ENCODE measurements at regions not wholly inside any gene's neighbourhood (a gene's known extent, or its start where the extent isn't known, plus 50 kb on each side); places are given as distances from the start of the nearest gene placed in this dataset.
"Not testable (repeated sequence)": the region's sequence is repeated elsewhere in the genome, so short reads cannot be mapped to it uniquely, and the experiment has no call there.

DNA sequence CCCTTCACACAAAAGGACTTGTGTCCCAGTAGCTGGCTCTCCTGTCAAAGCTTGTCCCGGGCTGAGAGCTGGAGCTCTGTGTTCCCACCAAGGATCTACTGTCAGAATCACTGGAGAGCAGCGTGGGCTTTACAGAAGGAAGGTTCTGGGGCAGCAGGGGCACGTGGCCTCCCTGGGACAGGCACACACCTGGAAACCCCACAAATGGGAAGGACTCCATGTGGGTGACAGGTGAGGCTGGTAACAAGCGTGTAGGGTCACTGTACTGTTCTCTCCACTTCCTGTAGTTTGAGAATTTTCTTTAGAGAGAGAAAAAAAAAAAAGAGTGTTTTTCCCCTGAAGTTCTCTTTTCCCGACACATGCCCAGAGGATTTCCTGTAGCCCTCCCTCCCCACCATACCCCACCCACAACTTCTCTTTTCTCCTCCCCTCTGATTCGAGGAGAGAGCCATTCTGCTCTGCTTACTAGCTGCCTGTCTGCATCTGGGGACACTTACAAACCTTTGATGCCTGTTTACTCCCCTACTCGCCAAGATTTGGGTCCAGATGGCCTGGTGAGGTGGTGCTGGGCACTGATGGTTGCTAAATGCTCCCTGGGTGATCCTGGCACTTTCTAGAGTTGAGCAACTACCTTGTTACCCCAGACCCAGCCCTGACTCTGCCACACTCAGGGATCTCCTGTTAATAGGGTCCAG, 84.1 kb upstream of the SIRPA start:
- DNase-seq (ENCODE audit: low read depth): peak; percentile 83

DNA sequence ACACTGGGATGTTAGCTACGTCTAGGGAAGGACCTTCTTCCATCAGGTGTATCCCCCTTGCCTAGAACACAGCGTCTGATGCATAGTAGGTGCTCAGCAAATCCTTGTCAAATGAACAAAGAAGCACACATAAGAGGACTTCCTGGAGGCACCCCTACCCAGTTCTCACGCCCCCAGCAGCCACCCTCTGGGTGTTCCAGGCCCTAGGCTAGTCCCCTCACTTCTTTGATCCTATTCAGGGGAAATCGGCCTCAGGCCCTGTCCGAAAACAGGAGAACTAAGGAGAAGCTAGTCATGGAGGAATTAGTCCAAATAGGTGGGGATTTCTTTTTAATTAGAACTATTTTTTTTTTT, 84.7 kb upstream of the SIRPA start:
- DNase-seq (ENCODE audit: low read depth): no peak

DNA sequence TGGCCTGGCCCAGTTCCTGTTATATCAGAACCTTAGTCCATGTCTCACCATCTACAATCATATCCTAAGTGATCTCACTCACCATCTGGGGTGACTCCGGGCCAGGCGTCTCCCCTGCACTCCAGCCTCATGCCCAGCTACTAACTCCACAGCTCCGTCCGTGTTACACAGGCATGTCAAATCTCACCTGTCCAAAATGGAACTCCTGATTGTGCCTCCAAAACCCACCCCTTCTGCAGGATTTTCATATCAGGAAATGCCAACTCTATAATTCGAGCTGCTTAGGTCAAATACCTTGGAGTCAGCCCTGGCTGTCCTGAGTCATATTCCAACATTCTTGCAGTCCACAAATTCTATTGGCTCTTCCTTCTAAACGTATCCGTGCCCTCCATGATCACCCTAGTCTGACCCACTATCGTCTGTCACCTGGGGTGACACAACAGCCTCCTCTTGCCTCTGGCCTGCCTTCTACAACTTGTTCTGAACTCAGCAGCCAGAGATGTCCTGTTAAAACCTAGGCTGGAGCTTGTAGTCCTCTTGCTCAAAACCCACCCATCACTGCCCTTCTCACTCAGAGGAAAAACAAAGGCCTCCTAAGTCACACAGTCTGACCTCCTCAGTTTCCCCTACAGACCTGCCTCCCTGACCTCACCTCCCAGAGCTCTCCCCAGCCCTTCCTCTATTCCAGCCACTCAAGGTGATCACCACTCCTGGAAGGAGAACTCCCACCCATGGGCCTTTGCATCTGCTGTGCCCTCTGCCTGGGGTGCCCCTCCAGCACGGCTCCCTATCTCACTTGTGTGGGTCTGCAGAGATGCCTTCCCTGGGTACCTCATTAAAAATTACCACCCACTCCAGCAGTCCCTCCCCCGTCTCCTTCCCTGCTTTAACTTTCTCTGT, 85.3 kb upstream of the SIRPA start:
- DNase-seq (ENCODE audit: low read depth): peak; percentile 90

DNA sequence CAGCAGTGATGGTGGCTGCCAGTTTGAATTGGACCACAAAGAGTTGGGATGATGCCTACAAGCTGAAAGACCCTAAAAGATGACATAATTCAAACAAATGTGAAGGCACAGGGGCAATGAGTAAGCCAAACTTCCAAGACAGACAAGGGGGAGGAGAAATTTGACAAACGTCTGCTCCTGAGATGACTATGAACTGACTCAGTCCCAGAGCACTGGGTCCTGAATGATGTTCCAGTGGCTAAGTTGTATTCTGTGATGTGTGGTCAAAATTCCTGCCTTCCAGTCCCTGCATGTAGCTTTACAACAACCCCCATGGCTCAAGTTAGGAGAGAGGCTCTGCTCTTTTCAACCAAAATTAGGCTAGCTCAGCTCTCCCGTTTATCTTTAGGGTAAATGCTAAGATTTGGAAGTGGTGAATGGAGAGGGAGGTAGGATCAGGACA, 86.1 kb upstream of the SIRPA start:
- peak; percentile 96 for DNase-seq (ENCODE audit: low read depth)

DNA sequence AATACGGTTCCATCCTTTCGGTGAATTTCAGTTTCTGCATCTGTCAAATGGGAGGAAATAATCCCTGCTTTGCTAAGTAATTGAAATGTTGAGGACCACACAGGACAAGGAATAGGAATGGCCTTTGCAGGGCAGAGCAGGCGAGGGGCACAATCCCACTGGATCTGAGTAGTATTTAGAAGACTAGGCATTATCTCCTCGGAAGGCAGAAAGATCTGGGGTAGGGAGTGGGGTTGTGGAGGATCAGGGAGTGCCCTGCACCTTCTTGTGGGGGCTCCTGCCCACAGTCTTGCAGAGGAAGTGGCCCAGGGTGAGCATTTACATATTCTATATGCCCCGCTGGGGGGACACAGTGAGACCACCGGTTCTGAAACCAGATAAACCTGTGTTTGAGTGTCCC, 87.1 kb upstream of the SIRPA start:
- no peak for DNase-seq (ENCODE audit: low read depth)

DNA sequence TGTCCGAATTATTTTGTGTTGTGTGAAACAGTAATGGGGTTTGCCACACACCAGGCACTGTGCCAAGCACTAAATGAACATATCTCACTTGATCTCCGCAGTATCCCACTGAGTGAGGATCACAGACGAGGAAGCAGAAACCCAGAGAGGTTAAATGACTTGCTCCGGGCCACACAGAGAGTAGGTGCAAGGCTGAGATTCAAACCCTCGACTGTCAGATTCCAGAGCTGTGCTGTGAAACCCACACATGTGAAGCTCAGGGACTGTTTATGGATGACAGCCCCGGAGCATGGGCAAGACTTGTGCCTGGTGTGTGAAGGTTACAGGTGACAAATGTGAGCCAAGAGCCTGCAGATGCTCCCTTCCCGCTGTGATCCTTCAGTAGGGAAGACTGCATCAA, 87.8 kb upstream of the SIRPA start:
- no peak for DNase-seq (ENCODE audit: low read depth)

DNA sequence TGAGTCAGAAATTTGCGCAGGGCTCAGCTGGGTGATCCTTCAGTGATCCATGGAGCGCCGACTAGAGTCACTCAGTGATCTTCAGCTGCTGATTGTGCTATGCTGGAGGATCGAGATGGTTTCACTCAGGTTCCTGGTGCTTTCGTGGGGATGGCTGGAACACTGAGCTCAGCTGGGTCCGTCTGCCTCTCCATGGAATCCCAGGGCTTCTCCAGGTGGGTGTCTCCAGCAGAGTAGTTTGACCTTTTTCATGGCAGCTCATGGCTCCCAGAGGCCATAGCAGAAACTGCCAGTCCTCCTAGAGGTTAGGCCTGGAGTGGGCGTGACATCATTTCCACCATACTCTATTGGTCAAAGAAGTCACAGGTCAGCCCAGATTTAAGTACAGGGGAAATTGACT, 88.8 kb upstream of the SIRPA start:
- no peak for DNase-seq (ENCODE audit: low read depth)

DNA sequence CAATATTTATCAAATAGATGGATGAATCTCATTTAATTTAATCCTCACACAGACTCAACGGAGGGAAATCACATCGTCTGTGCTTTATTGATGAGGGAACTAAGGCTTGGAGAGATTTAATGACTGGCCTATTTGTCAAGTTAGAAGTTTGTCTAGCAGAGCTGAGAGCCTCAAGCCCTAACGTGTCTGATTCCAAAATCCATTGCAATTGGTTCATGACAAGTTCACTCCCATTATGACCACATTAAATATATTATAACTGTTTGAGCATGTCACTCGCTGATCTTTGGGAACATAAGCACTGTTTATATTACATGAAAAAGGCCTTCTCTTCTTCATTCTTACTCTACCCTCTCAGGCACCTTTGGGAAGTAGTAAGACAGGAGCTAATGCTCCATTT, 89.4 kb upstream of the SIRPA start:
- no peak for DNase-seq (ENCODE audit: low read depth)

DNA sequence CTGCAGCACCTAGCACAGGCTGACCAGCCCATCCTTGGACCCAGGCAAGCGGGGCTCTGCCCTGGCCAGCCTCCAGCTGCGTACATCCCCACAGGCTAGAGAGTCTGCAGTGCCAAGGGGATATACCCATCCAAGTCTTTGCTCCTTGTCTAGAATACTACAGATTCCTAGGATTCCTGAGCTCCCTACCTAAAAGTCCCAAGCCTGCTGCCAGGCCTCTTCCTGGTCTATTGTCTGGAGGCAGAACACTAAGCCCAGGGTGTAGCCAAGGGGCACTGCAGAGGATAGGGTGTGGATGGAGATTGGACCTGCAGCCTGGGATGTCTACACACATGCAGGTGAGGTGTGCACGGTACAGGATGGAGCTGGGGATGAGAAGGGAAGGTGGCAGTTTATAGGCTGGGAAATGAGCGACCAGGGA, 90.0 kb upstream of the SIRPA start:
- no peak for DNase-seq (ENCODE audit: low read depth)

DNA sequence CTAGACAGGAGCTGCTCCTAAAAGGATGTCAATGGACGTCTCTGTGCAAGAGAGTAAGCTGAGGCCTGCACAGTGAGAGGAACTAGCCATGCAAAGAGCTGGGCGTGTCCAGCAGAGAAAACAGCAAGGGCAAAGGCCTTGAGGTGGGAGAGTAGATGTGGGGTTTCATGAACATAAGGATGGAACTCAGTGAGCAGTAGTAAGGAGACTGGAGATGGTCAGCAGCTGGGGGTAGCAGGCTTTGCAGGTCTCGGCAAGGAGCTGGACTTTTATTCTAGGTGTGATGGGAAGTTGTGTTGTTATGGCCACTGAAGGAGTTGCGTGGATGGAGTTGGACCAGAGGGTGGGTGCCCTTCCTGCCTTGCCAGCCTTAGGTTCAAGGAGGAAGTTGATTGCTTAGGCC, 90.7 kb upstream of the SIRPA start:
- DNase-seq (ENCODE audit: low read depth): no peak

DNA sequence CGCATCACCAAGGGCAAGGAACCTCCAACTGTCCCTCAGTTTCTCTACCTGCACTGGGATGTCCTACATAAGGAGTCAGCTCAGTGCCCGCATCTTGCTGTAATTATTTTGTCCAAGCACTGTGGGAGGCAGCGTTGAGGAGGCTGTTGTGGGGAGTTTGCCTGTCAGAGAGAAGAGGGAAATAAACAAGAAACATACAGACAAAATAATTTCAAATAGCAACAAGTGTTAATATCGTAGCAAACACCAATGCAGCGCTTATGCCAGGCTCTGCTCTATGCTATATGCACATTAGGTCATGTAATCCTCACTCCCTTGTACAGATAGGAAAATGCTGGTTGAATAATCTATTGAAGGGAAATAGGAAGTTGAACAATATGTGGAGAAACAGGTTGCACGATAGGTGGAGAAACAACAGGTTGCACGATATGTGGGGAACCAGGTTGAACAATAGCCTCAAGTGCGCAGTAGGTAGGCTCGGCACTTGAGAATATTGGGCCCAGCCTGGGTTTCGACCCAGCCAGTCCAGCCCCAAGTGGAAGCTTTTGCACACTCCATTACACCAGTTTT, 91.2 kb upstream of the SIRPA start:
- no peak for DNase-seq (ENCODE audit: low read depth)

DNA sequence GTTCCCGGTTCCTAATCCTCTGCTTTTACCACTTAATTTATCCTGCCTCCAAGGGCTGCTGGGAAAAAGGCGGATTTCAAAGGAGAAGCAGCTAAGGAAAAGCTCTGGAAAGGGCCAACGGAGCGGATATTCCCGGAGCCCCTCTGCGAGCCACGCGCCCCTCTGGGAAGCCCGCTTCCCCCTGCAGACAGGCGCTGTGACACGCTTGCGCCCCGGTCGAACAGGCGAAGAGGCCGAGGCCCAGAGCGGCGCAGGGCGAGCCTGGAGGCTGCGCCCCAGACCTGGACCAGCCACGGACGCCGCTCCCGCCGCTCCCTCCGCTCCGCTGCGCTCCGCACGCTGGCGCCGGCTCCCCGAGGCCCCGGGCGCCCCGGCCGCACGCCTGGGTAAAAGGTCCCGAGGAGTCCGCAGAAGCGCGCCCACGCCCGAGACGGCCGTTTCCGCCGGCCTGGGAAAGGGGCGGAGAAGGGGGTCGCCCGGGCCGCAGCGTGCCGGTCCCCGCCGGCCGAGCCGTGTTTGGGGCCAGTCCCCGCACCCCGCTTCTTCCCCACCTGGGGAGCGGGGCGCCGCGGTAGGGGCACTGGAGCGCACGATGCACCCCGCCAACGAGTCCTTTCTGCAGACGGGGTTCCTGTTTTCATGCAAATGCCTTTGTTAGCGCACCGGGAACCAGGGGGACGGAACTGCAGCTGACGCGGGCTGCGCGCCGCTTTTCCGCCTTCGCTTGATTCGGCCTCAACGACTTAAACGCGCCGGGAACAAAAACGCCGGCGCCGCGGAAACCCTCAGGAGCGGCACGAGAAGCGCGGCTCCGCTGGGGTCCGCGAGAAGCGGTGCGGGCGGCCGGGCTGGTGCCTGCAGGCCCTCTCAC, 91.9 kb upstream of the SIRPA start:
- peak; percentile 64 for DNase-seq (ENCODE audit: low read depth)

DNA sequence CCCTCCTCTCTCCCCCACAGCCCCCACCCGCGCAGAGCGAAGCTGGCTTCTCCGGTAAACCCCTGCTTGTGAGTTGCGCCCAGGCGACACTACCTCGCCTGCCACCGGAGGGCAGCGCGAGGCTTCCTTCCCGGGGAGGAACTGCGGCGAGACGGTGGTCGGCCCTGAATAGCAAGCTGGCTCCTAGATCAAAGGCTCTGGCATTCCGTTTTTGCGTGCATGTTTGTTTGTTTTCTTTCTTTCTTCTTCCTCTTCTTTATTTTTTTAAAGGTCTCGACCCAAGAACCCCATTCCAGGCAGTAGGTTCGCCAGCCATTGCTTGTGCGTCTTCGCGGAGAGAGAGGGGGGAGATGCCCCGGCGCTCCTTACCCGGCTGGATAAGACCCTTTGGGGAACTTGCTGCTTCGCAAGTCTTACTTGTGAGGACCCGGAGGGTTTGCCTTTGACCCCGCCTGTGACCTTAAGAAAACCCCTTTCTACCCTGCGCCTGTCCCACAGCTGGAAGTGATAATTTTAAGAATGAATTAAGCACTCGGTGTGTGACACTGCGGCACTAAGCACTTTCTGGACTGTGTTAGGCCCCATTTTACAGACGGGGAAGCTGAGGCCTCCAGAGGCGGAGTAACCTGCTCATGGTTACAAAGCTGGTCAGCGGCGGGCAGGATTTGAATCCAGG, 92.7 kb upstream of the SIRPA start:
- peak; percentile 72 for DNase-seq (ENCODE audit: low read depth)

DNA sequence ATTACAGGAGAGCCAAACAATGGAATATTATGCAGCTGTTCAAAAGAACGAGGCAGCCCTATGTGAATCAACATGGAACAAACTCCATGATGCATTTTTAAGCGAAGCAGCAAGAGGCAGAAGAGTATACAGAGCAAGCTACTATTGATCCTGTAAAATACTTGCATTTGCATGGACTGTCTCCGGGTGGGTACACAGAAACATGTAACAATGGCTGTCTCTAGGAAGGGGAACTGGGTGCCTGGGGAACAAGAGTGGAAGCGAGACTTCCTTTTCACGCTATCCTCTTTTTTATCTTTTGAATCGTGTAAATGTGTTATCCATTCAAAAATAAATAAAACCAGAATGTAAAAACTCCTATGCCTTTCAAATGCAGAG, 93.3 kb upstream of the SIRPA start:
- DNase-seq (ENCODE audit: low read depth): no peak

DNA sequence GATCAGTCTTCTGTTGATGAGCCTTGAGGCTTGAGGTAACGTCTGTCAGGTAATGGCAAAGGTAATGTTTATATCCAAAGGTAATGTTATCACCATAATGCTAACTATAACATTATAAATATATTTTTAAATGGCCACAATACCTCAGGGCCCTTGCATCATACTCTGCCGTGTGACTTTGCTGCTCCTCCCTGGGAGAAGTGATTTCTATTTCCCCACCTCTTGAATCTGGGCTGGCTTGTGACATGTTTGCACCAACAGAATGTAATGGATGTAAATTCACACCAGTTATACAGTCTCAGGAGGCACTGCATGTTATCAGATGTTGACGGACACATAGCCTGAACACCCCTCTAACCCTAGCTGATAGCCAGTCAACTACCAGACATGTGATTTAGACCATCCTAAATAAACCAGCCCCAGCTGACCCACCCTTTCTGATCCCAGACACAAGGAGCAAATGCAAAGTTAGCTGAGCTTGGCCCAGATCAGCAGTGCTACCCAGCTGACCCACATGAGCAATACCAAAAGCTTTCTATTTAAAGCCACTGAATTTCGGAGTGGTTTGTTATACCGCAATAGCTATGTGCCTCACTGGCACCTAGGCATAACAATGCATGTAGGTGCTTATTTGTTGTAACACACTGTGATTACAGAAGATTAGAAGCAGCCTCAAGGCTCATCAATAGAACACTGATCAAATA, 93.8 kb upstream of the SIRPA start:
- no peak for DNase-seq (ENCODE audit: low read depth)

DNA sequence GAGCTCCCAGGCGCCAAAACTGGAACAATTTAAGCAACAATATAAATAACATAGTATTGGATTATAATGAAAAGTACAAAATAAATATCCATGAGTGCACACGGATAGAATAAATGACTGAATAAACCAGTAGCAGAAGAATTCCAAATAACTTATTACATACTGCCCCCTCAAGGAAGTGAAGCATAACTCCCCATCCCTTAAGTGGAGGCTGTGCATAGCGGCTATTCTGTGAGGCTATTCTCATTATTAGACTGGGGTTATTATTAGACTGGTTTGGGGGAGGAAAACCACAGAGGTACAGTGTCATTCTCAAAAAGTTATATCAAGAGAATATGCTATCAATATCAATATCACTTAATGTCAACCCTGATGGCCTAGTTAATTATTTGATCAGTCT, 94.4 kb upstream of the SIRPA start:
- DNase-seq (ENCODE audit: low read depth): peak; percentile 56

DNA sequence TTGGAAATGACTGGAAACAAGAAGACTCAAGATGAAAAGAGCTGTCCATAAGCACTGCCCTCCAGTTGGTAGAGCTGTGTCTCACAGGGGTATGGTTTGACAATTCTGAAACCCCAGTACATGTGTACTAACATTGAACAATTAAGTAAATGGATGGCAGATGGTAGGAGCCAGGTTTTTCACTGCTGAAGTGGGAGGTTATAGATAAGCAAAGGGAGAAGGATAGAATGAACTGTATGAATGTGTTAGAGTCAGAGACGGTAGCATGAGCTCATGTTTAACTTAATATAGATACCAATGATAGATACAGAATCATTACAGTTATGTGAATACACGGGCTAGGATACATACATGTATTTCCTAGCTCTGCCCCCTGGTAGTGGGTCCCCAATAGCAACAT, 95.0 kb upstream of the SIRPA start:
- no peak for DNase-seq (ENCODE audit: low read depth)

DNA sequence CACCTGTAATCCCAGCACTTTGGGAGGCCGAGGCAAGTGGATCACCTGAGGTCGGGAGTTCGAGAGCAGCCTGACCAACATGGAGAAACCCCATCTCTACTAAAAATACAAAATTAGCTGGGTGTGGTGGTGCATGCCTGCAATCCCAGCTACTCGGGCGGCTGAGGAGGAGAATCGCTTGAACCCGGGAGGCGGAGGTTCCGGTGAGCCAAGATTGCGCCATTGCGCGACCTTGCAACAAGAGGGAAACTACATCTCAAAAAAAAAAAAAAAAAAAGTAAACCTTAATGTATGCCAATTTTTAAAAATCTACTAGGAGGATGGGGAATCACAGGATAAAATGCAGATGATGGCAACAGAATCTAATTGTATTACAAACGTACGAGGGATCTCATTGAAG, 95.5 kb upstream of the SIRPA start:
- not testable (repeated sequence) for DNase-seq (ENCODE audit: low read depth)

DNA sequence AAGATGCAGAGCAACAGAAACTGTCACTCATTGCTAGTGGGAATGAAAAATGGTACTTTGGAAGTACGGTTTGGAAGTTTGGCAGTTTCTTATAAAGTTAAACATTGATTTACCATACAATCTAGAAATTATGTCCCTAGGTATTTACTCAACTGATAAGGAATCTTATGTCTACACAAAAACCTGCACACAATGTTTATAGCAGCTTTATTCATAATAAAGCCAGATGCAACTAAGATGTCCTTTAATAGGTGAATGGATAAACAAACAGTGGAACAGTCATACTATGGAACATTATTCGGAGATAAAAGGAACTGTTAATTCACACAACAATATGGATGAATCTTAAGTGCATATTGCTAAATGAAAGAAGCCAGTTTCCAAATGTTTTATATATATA, 96.2 kb upstream of the SIRPA start:
- DNase-seq (ENCODE audit: low read depth): no peak

DNA sequence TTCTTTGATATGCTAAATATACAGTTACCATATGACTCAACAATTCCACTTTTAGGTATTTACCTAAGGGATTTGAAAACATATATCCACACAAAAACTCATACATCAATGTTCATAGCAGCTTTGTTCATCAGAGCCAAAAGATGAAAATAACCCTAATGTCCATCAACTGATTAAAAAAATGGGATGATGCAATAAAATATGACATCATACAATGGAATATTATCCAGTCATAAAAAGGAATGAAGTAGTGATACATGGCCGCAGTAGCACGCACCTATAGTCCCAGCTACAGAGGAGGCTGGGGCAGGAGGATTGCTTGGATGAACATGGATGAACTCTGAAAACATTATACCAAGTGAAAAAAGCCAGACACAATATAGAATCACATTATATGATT, 101.4 kb upstream of the SIRPA start:
- no peak for DNase-seq (ENCODE audit: low read depth)

DNA sequence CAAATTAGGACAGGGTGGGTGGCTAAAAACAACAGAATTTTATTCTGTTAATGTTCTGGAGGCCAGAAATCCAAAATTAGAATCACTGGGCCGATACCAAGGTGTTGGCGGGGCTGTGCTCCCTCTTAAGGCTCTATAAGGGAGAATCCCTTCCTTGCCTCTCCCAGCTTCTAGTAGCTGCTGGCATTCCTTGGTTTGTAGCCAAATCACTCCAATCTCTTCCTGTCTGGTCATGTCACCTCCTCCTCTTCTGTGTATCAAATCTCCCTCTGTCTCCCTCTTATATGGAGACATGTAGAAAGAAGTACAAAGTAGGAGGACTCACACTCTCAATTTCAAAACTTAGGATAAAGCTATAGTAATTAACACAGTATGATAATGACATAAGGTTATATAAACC, 102.9 kb upstream of the SIRPA start:
- peak; percentile 26 for DNase-seq (ENCODE audit: low read depth)
